Uterus (tissue), 3 donors: ENCODE measurements at regions not wholly inside any gene's neighbourhood (a gene's known extent, or its start where the extent isn't known, plus 50 kb on each side); places are given as distances from the start of the nearest gene placed in this dataset.
A peak's percentile ranks its signal among the peaks of the same experiment; 100 is the strongest.

Source experiments
- DNase-seq, 2 donors: peaks; one replicate each; pipeline ENCODE4 v3.0.0-alpha.2; 2019 to 2020
- H3K27ac ChIP-seq, 2 donors: fragments of 200-600 bp; sonication (generic); 1 replicate in 1 of 2; 2 replicates in 1 of 2; pipeline ENCODE4 v1.5.1; 2016 to 2018
- H3K27me3 ChIP-seq, 2 donors: fragments of 200-600 bp; sonication (generic); one replicate each; pipeline ENCODE4 v1.5.1; 2018 to 2019; ENCODE audit warnings: control low read depth in 1 of 2
- H3K36me3 ChIP-seq, 2 donors: fragments of 200-600 bp; sonication (generic); one replicate each; pipeline ENCODE4 v1.5.1; 2019; ENCODE audit warnings: control low read depth in 1 of 2
- H3K4me1 ChIP-seq, 2 donors: fragments of 200-600 bp; sonication (generic); one replicate each; pipeline ENCODE4 v1.5.1; 2018 to 2019; ENCODE audit warnings: control low read depth in 1 of 2
- H3K4me3 ChIP-seq, 2 donors: fragments of 200-600 bp; sonication (generic); 1 replicate in 1 of 2; 2 replicates in 1 of 2; pipeline ENCODE4 v1.5.1; 2018 to 2019; ENCODE audit warnings: mild to moderate bottlenecking in 1 of 2
- H3K9me3 ChIP-seq, 2 donors: fragments of 200-600 bp; sonication (generic); one replicate each; pipeline ENCODE4 v1.5.1; 2019; ENCODE audit warnings: control low read depth in 1 of 2
- POLR2A ChIP-seq, 2 donors: fragments of 450-650 bp; IDR thresholded peaks; one replicate each; pipeline ENCODE4 v1.6.1; 2016; ENCODE audit warnings: antibody characterized with exemption in 2 of 2, mild to moderate bottlenecking in 1 of 2, moderate library complexity in 1 of 2
- intact Hi-C: fragments of 100-400 bp; cut with DNase I; formaldehyde crosslinking; loops from one replicate; pipeline ENCODE4 v1.15.1; 2023; ENCODE audit warnings: low total_unique reads
- TF ChIP-seq, protein P1 (sequence below), 4 experiments: fragments of 200-600 bp in 2 of 4; fragments of 450-650 bp in 2 of 4; sonication (generic) in 2 of 4; IDR thresholded peaks; one replicate each; pipeline ENCODE4 v1.5.1; 2016 to 2019; ENCODE audit warnings: antibody characterized with exemption in 4 of 4, mild to moderate bottlenecking in 2 of 4, moderate library complexity in 1 of 4
- donor health status: DM: yes; HTN: yes; CAD: no.

GRCh38 chr10:117450940-117451339 is 75.7 kb upstream of the PDZD8 start:
- Histone ChIP-seq H3K27ac (peak overlapping the region; percentile 16 to 64), H3K9me3 (no peaks in the 10 kb centered on the region), H3K27me3 (no peaks in the 10 kb centered on the region), H3K36me3 (no peaks in the 10 kb centered on the region), H3K4me1 (no peaks in the 10 kb centered on the region), H3K4me3 (no peak overlapping the region)
- intact Hi-C loops, result no loop called here
- TF ChIP-seq, protein P1, sequence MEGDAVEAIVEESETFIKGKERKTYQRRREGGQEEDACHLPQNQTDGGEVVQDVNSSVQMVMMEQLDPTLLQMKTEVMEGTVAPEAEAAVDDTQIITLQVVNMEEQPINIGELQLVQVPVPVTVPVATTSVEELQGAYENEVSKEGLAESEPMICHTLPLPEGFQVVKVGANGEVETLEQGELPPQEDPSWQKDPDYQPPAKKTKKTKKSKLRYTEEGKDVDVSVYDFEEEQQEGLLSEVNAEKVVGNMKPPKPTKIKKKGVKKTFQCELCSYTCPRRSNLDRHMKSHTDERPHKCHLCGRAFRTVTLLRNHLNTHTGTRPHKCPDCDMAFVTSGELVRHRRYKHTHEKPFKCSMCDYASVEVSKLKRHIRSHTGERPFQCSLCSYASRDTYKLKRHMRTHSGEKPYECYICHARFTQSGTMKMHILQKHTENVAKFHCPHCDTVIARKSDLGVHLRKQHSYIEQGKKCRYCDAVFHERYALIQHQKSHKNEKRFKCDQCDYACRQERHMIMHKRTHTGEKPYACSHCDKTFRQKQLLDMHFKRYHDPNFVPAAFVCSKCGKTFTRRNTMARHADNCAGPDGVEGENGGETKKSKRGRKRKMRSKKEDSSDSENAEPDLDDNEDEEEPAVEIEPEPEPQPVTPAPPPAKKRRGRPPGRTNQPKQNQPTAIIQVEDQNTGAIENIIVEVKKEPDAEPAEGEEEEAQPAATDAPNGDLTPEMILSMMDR (IDR thresholded peaks at IDR 0.05), result no peak
- no peak for TF ChIP-seq POLR2A (IDR thresholded peaks at IDR 0.05)
- peak; percentile 47 to 59 for DNase-seq

GRCh38 chr10:117449636-117450035 is 74.4 kb upstream of the PDZD8 start:
- no peak for TF ChIP-seq POLR2A (IDR thresholded peaks at IDR 0.05)
- TF ChIP-seq, protein P1 (IDR thresholded peaks at IDR 0.05), result no peak
- no peaks in the 10 kb centered on the region for H3K9me3 ChIP-seq
- no peaks in the 10 kb centered on the region for H3K36me3 ChIP-seq
- H3K27ac ChIP-seq, result no peak overlapping the region
- no peaks in the 10 kb centered on the region for H3K4me1 ChIP-seq
- DNase-seq, result no peak
- H3K27me3 ChIP-seq, result no peaks in the 10 kb centered on the region
- intact Hi-C loops, result loop anchor here (10.0 kb wide), 1 partner anchor 95 kb away; the partner anchor contains the start of gene EMX2
- no peak overlapping the region for H3K4me3 ChIP-seq

GRCh38 chr10:117448802-117449201 is 73.6 kb upstream of the PDZD8 start:
- no peak for TF ChIP-seq POLR2A (IDR thresholded peaks at IDR 0.05)
- peak overlapping the region in 1 of 2 donors; percentile 51 for H3K27ac ChIP-seq
- DNase-seq, result no peak
- intact Hi-C loops, result loop anchor here (10.0 kb wide), 1 partner anchor 96 kb away; the partner anchor contains the start of gene EMX2
- H3K9me3 ChIP-seq, result no peaks in the 10 kb centered on the region
- no peaks in the 10 kb centered on the region for H3K27me3 ChIP-seq
- H3K4me3 ChIP-seq, result no peak overlapping the region
- H3K36me3 ChIP-seq, result no peaks in the 10 kb centered on the region
- H3K4me1 ChIP-seq, result no peaks in the 10 kb centered on the region

DNA sequence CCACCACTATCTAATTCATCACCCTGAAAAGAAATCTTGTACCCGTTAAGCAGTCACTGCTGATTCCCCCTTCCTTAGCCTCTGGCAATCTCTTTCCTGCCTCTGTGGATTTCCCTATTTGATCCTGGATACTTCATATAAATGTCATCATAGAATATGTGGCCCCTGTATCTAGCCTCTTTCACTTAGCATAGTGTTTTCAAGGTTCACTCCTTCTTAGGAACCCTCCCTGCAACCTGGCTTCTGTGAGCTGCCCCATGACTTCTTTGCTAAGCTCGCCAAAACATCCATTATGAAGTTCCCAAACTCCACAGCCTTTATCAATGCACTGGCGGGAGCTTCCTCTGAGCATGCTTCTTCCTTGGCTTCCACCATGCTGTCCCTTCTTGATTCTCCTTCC is 70.8 kb upstream of the PDZD8 start:
- intact Hi-C loops, result loop anchor here (10.0 kb wide), 1 partner anchor 99 kb away; the partner anchor contains the start of gene EMX2
- TF ChIP-seq, protein P1 (IDR thresholded peaks at IDR 0.05), result no peak
- no peak for TF ChIP-seq POLR2A (IDR thresholded peaks at IDR 0.05)
- H3K4me3 ChIP-seq, result no peak overlapping the region

GRCh38 chr10:117444497-117445040 is 69.3 kb upstream of the PDZD8 start:
- H3K27me3 ChIP-seq, result no peaks in the 10 kb centered on the region
- intact Hi-C loops, result loop anchor here (10.0 kb wide), 1 partner anchor 100 kb away; the partner anchor contains the start of gene EMX2
- no peak for TF ChIP-seq POLR2A (IDR thresholded peaks at IDR 0.05)
- TF ChIP-seq, protein P1 (IDR thresholded peaks at IDR 0.05), result no peak

More for the DNA sequence above, 70.8 kb upstream of the PDZD8 start:
- Histone ChIP-seq H3K9me3 (no peaks in the 10 kb centered on the region), H3K36me3 (no peaks in the 10 kb centered on the region), H3K4me1 (peaks cover 0 to 7% of the 10 kb centered on the region in 2 donors), H3K27me3 (no peaks in the 10 kb centered on the region), H3K27ac (peak overlapping the region in 1 of 2 donors; percentile 52)
- DNase-seq, result no peak

More at GRCh38 chr10:117444497-117445040, 69.3 kb upstream of the PDZD8 start:
- no peak for DNase-seq
- Histone ChIP-seq H3K4me3 (no peak overlapping the region), H3K27ac (no peak overlapping the region), H3K4me1 (peaks cover 0 to 7% of the 10 kb centered on the region in 2 donors), H3K36me3 (no peaks in the 10 kb centered on the region), H3K9me3 (no peaks in the 10 kb centered on the region)
